ENCODE measurements at regions not wholly inside any gene's neighbourhood (a gene's known extent, or its start where the extent isn't known, plus 50 kb on each side); places are given as distances from the start of the nearest gene placed in this dataset.

DNA sequence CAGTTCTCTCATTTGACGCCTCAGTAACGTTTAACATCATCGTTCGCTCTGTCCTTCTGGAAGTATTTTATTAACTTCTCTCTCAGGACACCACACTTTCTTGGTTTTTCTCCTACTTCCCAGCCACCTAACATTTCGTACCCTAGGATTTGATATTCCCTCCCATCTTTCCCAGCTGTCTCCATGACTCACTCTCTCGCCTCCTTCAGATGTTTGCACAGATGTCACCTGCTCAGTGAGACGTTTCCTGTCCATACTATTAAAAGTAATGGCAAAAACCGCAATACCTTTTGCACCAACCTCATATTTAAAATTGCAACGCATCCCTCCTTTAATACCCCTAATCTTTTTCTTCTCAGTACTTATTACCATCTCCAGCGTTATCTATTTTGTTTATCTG lies 62.1 kb upstream of the SPRED1 start (continued):
- TF ChIP-seq CTCF (IDR thresholded peaks at IDR 0.05) = no peak
- no peak for TF ChIP-seq GATA2 (CRISPR knock-in tag; IDR thresholded peaks at IDR 0.05)
- no peak for TF ChIP-seq RAD21 (IDR thresholded peaks at IDR 0.05; ENCODE audit: low read length)

- 67% methylated on average over 2 of the region's 2 CpGs for WGBS (ENCODE audit: low lambda C conversion rate)
Observed at GRCh38 chr15:38192496-38192895, 60.1 kb upstream of the SPRED1 start.

More at GRCh38 chr15:38192496-38192895, 60.1 kb upstream of the SPRED1 start:
- TF ChIP-seq CTCF (IDR thresholded peaks at IDR 0.05) (no peak), TEAD4 (IDR thresholded peaks at IDR 0.05; ENCODE audit: borderline replicate concordance, insufficient read depth) (no peak), TCF12 (IDR thresholded peaks at IDR 0.05) (no peak), MEF2A (IDR thresholded peaks at IDR 0.05; ENCODE audit: borderline replicate concordance, low read depth) (no peak), FOXM1 (IDR thresholded peaks at IDR 0.05; ENCODE audit: low read depth) (no peak), JUND (IDR thresholded peaks at IDR 0.05) (no peak), ELF1 (IDR thresholded peaks at IDR 0.05) (no peak), ZBTB33 (IDR thresholded peaks at IDR 0.05; ENCODE audit: borderline replicate concordance, low read depth) (no peak), GABPA (IDR thresholded peaks at IDR 0.05; ENCODE audit: low read depth) (no peak), EZH2phosphoT487 (IDR thresholded peaks at IDR 0.05; ENCODE audit: borderline replicate concordance, low read depth) (no peak), PBX3 (IDR thresholded peaks at IDR 0.05) (no peak), YY1 (IDR thresholded peaks at IDR 0.05; ENCODE audit: low read depth) (no peak), IRF3 (IDR thresholded peaks at IDR 0.05; ENCODE audit: low read depth, low read length) (no peak), MXI1 (IDR thresholded peaks at IDR 0.05; ENCODE audit: low read depth, low read length) (no peak), RCOR1 (IDR thresholded peaks at IDR 0.05; ENCODE audit: low read length) (no peak), FOXJ3 (CRISPR knock-in tag; IDR thresholded peaks at IDR 0.05) (no peak)
- ChIA-PET POLR2A (no interaction called here), CTCF (interaction anchor here (1.3 kb wide), 1 partner anchor 196 kb away, joined by 3 read pairs; no protein-coding TSS in a partner anchor)
- H3K4me3 ChIP-seq (ENCODE audit: low read depth in 2 of 2, low read length in 1 of 2) = no peak overlapping the region
- H3F3A ChIP-seq (replicated peaks; ENCODE audit: insufficient read depth) = no peaks in the 10 kb centered on the region
- H2AFZ ChIP-seq (ENCODE audit: low read depth) = no peak overlapping the region
- no peaks in the 10 kb centered on the region for H4K20me1 ChIP-seq (ENCODE audit: insufficient read depth)
- DNase-seq = no peak
- H3K9ac ChIP-seq = no peak overlapping the region
- no peaks in the 10 kb centered on the region for H3K79me2 ChIP-seq (ENCODE audit: insufficient read depth)
- no peak overlapping the region for H3K4me2 ChIP-seq
- no peaks in the 10 kb centered on the region for H3K9me2 ChIP-seq
- H3K36me3 ChIP-seq (replicated peaks in 1 of 2; ENCODE audit: control insufficient read depth in 1 of 2, insufficient read depth in 2 of 2, low read length in 1 of 2) = no peaks in the 10 kb centered on the region
- no peak overlapping the region for H3K27ac ChIP-seq (ENCODE audit: low read depth in 2 of 2, low read length in 1 of 2)
- H3K9me3 ChIP-seq = no peaks in the 10 kb centered on the region
- no peaks in the 10 kb centered on the region for H3K27me3 ChIP-seq (ENCODE audit: insufficient read depth)
- H3K4me1 ChIP-seq (ENCODE audit: control insufficient read depth in 1 of 2, insufficient read depth in 2 of 2, low read depth in 1 of 2, low read length in 1 of 2) = no peaks in the 10 kb centered on the region; a peak in 1 of 4 replicates

Measured in SK-N-SH (cell line).